Stimulated activated naive CD8-positive, alpha-beta T cell treated with anti-CD3 and anti-CD28 coated beads, Interleukin-15, Interleukin-2, amounts not matched to agents 100 U/mL and 50 U/mL, for 24 hours (primary cell): ENCODE measurements at regions not wholly inside any gene's neighbourhood (a gene's known extent, or its start where the extent isn't known, plus 50 kb on each side); places are given as distances from the start of the nearest gene placed in this dataset.
A peak's percentile ranks its signal among the peaks of the same experiment; 100 is the strongest.

Experiments used
- ATAC-seq: fragments of 150-1000 bp; cut with Tn5 transposase; one replicate; pipeline ENCODE4 v1.10.0; 2021
- DNase-seq: peaks from one replicate; pipeline ENCODE4 v3.0.0; 2021

DNA sequence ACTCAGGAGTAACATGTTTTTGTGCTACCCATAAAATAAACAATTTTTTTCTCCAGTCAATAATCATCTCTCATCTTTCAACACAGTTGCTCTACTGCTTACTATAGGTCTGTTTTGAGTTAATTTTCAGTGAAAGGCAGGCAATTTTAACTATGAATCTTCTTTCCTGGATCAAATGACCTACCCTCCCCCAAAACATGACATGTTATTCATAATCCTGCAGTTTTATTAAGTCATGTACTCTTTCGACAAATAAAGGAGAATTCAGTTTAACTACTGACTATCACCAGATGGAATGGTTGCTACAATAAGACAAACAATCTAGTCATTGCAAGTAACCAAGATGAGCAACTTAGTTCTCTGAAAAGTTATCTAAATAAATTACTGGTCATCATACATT, 106.0 kb upstream of the FAR2 start:
- ATAC-seq (no peak), DNase-seq (no peak)

DNA sequence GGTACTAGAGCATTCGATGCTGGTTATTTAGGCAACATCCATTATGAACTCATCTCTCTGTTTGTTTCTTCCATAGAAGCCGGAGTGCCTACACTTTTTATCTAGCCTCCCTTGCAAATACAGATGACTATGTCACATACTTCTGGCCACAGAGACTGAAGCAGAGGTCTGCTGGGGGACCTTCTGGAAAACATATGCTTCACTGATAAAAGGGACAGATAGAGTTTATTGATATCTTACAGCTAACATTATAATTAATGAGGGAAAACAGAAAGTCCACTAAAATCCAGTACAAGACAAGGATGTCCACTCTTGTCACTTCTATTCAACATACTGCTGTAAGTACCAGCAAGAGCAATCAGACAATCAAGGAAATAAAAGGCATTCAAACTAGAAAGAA, 104.3 kb upstream of the FAR2 start:
- ATAC-seq (no peak), DNase-seq (no peak)

DNA sequence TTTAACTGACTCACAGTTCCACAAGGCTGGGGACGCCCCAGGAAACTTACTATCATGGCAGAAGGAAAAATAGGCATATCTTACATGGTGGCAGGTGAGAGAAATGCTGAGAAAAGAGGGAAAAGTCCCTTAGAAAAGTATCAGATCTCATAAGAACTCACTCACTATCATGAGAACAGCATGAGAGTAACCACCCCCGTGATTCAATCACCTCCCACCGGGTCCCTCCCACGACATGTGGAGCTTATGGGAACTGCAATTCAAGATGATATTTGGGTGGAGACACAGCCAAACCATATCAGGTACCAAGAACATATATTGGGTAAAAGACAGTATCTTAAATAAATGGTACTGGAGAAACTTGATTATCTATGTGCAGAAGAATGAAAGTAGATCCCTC, 100.3 kb upstream of the FAR2 start:
- DNase-seq (no peak), ATAC-seq (no peak)

DNA sequence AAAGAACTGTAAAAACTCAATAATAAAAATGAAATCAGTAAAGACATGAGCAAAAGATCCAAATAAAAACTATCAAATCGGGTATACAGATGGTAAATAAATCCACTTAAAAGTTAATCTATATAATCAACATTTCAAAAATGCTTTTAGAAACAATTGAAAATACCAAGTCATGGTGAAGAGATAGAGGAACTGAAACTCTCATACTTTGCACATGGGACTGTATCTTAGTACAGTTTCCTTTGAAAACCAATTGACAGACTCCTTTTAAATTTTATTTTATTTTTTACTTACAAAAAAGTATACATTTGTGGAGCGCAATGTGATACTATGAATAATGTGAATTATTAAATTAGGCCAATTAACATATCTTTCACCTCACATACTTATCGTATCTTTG, 98.6 kb upstream of the FAR2 start:
- no peak for ATAC-seq
- no peak for DNase-seq

DNA sequence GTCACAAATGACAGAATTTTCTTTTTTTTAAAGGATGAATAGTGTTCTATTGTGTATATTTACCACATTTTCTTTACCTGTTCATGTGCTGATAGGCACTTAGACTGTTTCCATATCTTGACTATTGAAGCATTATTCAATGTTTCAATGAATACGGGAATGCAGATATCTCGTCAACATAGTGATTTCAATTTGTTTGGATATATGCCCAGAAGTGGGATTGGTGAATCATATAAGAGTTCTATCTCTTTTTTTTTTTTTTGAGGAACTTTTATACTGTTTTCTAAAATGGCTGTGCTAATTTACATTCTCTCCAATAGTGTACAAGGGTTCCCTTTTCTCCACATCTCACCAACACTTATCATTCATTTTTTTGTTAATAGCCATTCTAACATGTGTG, 97.9 kb upstream of the FAR2 start:
- no peak for DNase-seq
- ATAC-seq, result no peak

DNA sequence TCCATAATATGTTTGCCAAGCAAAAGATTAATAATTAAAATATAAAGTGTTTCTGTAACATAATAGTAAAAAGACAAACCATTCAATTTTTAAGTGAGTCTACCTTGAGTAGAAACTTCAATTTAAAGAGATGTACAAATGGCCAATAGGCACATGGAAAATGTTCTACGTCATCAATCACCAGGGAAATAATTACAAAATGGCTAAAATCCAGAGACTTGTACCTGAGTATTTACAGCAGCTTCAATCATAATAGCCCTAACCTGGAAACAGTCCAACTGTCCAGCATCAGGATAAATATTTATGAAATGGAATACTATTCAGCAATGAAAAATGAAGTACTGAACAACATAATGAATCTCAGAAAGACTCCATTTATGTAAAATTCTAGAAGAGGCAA, 95.5 kb upstream of the FAR2 start:
- ATAC-seq, result no peak

DNA sequence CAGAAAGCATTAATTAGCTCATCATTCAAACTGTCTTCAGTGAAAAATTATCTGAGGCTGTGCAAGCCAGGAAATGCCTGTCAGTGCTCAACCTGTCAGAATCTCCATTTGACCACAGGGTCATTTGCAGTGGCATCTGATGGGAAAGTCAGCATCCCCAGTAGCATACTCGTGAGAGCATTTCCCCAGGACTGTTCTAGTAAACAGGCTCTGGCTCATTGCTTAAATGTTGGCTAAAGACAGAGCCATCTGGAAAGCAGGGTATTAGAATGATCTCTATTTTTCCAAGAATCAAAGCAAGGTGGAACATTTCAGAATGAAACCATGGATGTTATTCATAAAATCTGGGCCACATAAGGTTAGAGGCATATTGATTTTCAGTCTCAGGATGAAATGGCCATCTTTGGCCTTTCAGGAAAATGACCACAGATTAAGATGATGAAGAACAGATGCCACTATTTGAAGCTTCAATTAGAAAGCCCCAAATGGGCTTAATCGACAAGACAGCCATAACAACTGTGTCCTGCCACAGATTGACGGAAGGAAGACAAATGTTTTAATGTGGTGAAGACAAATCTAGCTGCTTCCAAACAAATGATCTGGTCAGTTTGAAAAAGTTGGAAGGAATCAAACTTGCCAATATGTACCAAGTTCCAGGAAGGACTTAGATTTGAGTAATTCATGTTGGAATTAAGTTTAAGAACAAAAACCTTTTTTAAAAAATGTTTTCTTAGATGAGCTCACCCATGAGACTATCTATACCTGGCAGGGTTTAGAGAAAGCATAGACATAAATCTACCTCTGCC, 94.0 kb upstream of the FAR2 start:
- no peak for ATAC-seq
- DNase-seq, result no peak

More for the DNA sequence above, 95.5 kb upstream of the FAR2 start:
- DNase-seq, result no peak

DNA sequence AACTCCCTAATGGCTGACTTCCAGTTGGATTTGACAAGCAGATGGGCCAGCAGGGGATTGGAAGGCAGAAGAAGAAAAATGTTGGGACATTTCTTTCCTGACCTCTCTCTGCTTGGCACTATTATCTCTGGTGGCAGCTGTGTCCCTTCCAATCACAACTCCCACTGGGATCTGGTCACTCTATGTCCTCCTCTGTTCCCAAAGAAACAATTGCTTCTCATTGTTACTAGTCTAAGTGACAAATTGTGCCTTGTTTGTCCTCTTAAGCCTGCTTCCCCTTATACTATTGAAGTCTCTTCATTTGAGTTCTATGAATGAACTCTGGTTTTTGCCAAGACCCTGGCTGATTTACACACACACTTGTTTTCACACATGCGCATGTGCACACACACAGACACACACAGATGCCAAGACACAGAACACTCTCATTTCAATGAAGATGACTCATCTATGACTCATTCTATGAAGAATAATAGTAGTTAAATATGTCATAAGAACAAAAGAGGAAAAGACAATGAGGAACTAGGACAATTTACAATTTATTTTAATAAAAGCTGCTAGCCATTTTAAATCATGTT, 83.0 kb upstream of the FAR2 start:
- DNase-seq (no peak), ATAC-seq (no peak)

DNA sequence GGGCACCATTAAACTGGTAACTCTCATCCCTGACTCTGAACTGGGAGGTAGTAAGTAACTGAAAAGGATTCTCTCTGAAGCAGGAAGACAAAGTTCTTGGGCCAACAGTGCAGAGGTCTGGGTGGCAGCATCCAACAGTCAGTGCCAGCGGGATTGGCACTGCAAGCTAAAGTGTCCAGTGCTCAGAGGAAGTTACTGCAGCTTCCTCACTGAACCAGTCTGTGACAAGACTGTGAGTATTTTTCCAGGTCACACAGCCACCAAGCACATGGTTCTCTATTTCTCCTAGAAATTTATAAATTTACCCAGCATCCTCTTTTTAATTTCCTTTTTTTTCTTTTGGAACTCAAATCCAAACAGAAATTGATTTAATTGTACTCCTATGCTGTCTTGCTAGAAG, 81.6 kb upstream of the FAR2 start:
- DNase-seq (no peak), ATAC-seq (no peak)

DNA sequence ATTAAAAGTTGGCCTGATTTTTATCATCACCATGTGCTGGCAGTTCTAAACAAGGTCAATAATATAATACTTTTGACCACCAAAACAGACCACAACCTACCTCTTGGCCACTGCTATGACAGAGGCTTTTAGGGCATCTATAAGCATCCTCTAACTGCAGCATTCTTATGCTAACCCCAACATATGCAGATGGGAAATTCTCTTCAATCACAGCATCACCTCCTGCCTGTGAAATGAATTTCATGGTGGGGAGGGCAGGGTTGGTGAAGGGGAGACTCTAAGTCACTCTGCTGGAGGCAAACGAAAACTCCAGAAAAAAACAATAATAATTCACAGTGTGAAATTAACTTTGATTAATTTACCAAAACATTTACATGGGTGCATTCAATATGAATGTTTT, 78.8 kb upstream of the FAR2 start:
- DNase-seq (no peak), ATAC-seq (no peak)

DNA sequence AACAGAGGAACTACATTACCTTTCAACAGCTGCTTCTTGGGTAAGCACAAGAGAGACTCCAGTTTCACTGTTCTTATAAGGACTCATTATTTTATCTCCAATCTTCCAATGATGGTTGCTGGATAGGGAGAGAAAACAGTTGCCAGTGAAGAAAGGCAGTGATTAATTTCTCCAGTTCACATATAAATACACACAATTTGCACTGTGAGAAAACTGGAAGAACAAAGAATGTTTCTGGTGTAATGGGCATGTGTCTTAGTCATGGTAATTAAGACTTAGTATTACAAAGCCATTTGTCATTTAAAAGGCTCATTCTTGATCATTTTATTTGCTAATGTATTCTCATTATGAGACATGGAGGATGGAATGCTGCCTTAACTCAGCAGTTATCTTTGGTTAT, 78.0 kb upstream of the FAR2 start:
- ATAC-seq (no peak), DNase-seq (no peak)

DNA sequence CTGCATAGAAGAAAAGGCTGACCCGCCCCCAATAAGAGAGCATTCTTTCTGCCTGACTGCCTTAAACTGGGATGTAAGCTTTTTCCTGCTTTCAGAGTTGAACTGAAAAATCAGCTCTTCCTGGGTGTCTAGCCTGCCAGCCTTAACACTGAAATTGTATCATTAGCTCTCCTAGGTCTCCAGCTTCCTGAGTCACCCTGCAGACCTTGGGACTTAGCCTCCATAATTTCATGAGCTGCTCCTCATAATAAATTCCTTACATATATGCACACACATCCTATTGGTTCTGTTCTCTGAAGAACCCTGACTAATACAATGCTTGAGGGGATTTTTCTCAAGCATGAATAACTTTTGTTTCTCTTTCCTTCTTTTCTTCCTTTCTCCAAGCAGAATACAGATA, 76.4 kb upstream of the FAR2 start:
- ATAC-seq (no peak), DNase-seq (no peak)

DNA sequence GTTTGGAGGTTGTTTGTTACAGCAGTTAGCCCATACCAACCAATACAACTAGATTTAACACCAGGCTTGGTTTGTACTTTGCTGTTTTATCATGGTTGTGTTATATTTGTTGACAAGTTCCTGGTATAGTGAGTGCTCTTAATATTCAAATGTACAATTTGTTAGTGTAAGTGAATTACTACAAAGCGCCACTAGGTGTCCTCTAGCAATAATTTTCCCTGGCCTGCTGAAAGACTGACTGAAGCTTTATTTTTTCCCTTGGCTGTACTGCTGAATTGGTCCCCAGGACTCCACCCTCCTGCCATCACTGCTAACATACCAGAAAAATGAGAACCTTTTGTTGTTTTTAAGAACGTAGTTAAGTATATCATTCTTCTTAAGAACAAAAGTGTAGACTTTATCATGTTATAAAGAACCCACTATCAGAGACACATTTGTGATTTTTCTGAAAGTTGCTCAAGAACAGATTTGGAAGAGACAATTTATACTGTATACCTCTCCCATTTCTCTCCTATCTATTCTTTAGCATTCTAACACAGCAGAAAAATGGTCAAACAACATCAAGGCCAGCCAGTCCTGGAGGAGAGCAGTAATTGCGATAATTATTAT, 75.3 kb upstream of the FAR2 start:
- DNase-seq (no peak), ATAC-seq (peak; percentile 52)

DNA sequence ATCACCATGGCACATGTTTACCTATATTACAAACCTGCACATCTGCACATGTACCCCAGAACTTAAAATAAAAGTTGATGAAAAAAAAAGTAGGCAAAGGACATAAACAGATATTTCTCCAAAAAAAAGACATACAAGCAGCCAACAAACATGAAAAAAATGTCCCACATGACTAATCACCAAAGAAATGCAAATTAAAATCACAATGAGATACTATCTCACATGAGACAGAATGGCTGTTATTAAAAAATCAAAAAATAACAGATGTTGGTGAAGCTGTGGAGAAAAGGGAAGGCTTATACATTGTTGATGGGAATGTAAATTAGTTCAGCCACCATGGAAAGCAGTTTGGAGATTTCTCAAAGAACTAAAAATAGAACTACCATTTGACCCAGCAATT, 68.0 kb upstream of the FAR2 start:
- DNase-seq (no peak), ATAC-seq (no peak)

DNA sequence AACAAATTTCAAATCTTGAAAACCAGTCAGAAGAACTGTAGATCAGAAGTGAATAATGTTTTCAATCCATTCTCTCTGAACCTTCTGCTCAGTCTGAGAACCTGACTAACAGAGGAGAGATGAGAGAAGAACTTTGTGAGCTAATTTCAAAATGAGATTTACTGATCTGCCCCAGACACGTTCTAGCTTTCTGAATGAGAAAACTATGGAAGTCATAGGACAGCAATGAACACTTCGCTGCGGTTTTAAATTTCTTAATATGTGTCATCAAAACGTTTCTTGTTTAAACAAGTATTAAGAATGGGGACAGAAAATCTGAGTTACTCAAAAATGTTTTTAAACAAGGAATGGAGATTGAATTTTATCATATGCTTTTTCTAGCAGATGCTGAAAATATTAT, 66.6 kb upstream of the FAR2 start:
- ATAC-seq, result peak; percentile 79
- DNase-seq, result no peak

DNA sequence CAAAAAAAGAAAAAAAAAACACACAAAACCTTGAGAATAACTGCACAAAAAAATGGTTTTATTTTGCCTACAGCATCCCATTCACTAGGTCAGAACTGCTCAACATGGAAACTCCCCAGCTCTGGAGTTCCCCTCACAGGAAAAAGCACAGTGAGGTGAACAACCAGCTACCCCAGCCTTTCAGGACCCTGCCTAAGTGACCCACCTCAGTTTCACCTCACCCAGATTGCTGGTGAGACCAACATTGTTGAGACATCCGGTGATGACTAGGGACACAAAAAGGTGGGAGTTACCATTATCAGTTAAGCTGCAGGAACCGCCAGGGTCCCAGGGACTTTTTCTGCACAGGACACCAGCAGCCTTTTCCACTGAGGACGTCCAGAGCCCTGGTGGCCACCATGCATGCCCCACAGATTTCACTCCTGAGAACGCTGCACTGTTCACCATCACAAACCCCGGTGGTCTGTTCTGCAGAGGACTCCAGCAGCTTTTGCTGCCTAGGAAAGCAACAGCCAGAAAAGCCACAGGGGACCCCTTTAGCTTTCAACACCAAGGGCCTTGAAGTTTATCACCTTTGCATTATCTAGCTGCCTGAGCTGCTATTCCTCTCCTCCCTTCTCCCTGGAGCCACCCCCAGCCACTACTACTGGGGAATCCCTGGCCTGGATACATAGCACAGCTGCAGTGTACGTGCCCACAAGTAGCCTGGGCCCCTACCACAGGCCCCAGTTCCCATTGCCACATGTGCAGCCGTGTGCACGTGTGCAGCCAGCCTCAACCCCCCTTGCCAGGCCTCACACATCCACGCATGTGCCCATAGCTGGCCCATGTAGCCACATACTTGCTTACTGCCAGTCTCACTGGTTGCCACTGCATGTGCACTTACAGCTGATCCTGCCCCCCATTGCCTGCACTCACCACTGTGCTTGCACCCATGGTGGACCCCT, 62.5 kb upstream of the FAR2 start:
- ATAC-seq (no peak), DNase-seq (no peak)

DNA sequence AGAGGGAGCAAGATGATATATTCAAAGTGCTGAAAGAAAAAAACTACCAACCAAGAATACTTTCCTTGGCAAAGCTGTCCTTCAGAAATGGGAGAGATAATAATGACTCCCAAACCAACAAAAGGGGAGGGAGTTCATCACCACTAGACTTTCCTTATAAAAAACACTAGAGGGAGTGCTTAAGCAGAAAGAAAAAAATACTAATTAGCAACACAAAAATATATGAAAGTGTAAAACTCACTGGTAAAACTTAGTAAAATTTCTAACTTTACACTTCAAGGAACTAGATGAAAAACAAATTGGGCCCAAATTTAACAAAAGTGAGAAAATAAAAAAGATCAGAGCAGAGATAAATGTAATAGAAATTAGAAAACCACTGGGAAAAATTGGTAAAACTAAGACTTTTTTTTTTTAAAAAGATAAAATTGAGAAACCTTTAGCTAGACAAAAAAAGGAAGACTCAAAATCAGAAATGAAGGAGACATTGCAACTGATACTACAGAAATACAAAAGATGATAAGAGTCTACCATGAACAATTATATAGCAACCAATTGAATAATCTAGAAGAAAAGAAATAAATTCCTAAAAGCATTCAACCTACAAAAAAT, 60.4 kb upstream of the FAR2 start:
- ATAC-seq (no peak), DNase-seq (no peak)
